OCI-LY7 (cell line): ENCODE measurements at regions not wholly inside any gene's neighbourhood (a gene's known extent, or its start where the extent isn't known, plus 50 kb on each side); places are given as distances from the start of the nearest gene placed in this dataset.

Experiments used
- CTCF ChIP-seq: fragments of 200-600 bp; sonication (generic); conservative IDR thresholded peaks from 2 replicates; pipeline ENCODE4 v1.5.1; 2014; ENCODE audit warnings: mild to moderate bottlenecking, antibody characterized with exemption, low read length, moderate library complexity, mixed read lengths
- EZH2phosphoT487 ChIP-seq: fragments of 200-600 bp; sonication (generic); IDR thresholded peaks from 2 replicates; pipeline ENCODE4 v1.6.1; 2018; ENCODE audit warnings: low read depth, borderline replicate concordance, mild to moderate bottlenecking, mixed run types, antibody characterized with exemption, low read length, moderate library complexity, mixed read lengths

GRCh38 chr17:13405807-13406206 is 195.9 kb downstream of the HS3ST3A1 start:
- TF ChIP-seq EZH2phosphoT487 (no peak), CTCF (no peak)
